Testis (tissue), 2 donors: ENCODE measurements at regions not wholly inside any gene's neighbourhood (a gene's known extent, or its start where the extent isn't known, plus 50 kb on each side); places are given as distances from the start of the nearest gene placed in this dataset.

Experiments
- DNase-seq: peaks from one replicate; pipeline ENCODE4 v3.0.0-alpha.2; 2019
- H3K27ac ChIP-seq, 2 donors: fragments of 200-600 bp; sonication (generic); one replicate each; pipeline ENCODE4 v1.5.1; 2019
- H3K27me3 ChIP-seq: fragments of 200-600 bp; sonication (generic); one replicate; pipeline ENCODE4 v1.5.1; 2019
- H3K36me3 ChIP-seq: fragments of 200-600 bp; sonication (generic); one replicate; pipeline ENCODE4 v1.5.1; 2017; ENCODE audit warnings: low read depth; ENCODE audit errors: missing control alignments
- H3K4me1 ChIP-seq: fragments of 200-600 bp; sonication (generic); one replicate; pipeline ENCODE4 v1.5.1; 2019
- H3K4me3 ChIP-seq, 2 donors: fragments of 200-600 bp; sonication (generic); one replicate each; pipeline ENCODE4 v1.5.1; 2017 to 2019
- H3K9me3 ChIP-seq: fragments of 200-600 bp; sonication (generic); one replicate; pipeline ENCODE4 v1.5.1; 2017
- CTCF ChIP-seq, 3 experiments: fragments of 450-650 bp in 2 of 3; fragments of 200-600 bp in 1 of 3; sonication (generic) in 1 of 3; IDR thresholded peaks; one replicate each; pipeline ENCODE4 v1.5.1; 2016 to 2019; ENCODE audit warnings: antibody characterized with exemption in 3 of 3, mild to moderate bottlenecking in 2 of 3, moderate library complexity in 1 of 3
- POLR2A ChIP-seq: fragments of 450-650 bp; IDR thresholded peaks from one replicate; pipeline ENCODE4 v1.6.1; 2017; ENCODE audit warnings: antibody characterized with exemption, mild to moderate bottlenecking, moderate library complexity
- WGBS, 2 donors: methylation state at CpG; one replicate each; pipeline ENCODE4 v1.1.5; 2018; 5-methylcytosine and 5-hydroxymethylcytosine counted together
- intact Hi-C: fragments of 100-400 bp; cut with DNase I; formaldehyde crosslinking; loops from one replicate; pipeline ENCODE4 v1.15.1; 2023; ENCODE audit warnings: low total_unique reads

GRCh38 chr5:67390935-67391334 is 194.3 kb upstream of the CD180 start:
- TF ChIP-seq POLR2A, result no peak
- Histone ChIP-seq H3K9me3 (no peaks in the 10 kb centered on the region), H3K4me3 (no peak overlapping the region), H3K27me3 (no peaks in the 10 kb centered on the region), H3K27ac (no peak overlapping the region), H3K4me1 (peaks cover 3% of the 10 kb centered on the region), H3K36me3 (no peaks in the 10 kb centered on the region)
- intact Hi-C loops, result no loop called here
- 83 to 88% methylated on average over 1 of the region's 1 CpG for whole genome bisulfite sequencing, 2 donors
- DNase-seq, result no peak

GRCh38 chr5:67383451-67383850 is 186.9 kb upstream of the CD180 start:
- TF ChIP-seq CTCF (IDR thresholded peaks at IDR 0.05) (no peak), POLR2A (no peak)
- intact Hi-C loops, result no loop called here
- no peaks in the 10 kb centered on the region for H3K9me3 ChIP-seq

GRCh38 chr5:67381236-67381880 is 184.8 kb upstream of the CD180 start:
- no peak for TF ChIP-seq CTCF (IDR thresholded peaks at IDR 0.05)
- no peak for TF ChIP-seq POLR2A
- H3K9me3 ChIP-seq, result no peaks in the 10 kb centered on the region
- H3K27ac ChIP-seq, result no peak overlapping the region
- intact Hi-C loops, result no loop called here
- 63% methylated on average over 2 of the region's 2 CpGs for WGBS, 2 donors
- no peaks in the 10 kb centered on the region for H3K36me3 ChIP-seq
- no peak overlapping the region for H3K4me3 ChIP-seq
- no peak for DNase-seq
- H3K4me1 ChIP-seq, result no peaks in the 10 kb centered on the region
- no peaks in the 10 kb centered on the region for H3K27me3 ChIP-seq

More at GRCh38 chr5:67383451-67383850, 186.9 kb upstream of the CD180 start:
- Histone ChIP-seq H3K27me3 (no peaks in the 10 kb centered on the region), H3K27ac (no peak overlapping the region), H3K4me3 (no peak overlapping the region), H3K36me3 (no peaks in the 10 kb centered on the region), H3K4me1 (peaks cover 3% of the 10 kb centered on the region)
- DNase-seq, result no peak

GRCh38 chr5:67380431-67380830 is 183.8 kb upstream of the CD180 start:
- Histone ChIP-seq H3K9me3 (no peaks in the 10 kb centered on the region), H3K27me3 (no peaks in the 10 kb centered on the region), H3K27ac (no peak overlapping the region), H3K36me3 (no peaks in the 10 kb centered on the region), H3K4me3 (no peak overlapping the region), H3K4me1 (no peaks in the 10 kb centered on the region)
- intact Hi-C loops, result no loop called here
- DNase-seq, result no peak
- no peak for TF ChIP-seq CTCF (IDR thresholded peaks at IDR 0.05)
- TF ChIP-seq POLR2A, result no peak
- WGBS, 2 donors, result 95% methylated on average over 1 of the region's 1 CpG

GRCh38 chr5:67379753-67380152 is 183.2 kb upstream of the CD180 start:
- no peak for DNase-seq
- Histone ChIP-seq H3K36me3 (no peaks in the 10 kb centered on the region), H3K27ac (no peak overlapping the region), H3K9me3 (no peaks in the 10 kb centered on the region), H3K27me3 (no peaks in the 10 kb centered on the region), H3K4me3 (no peak overlapping the region), H3K4me1 (no peaks in the 10 kb centered on the region)
- 96 to 100% methylated on average over 2 of the region's 2 CpGs for WGBS, 2 donors
- intact Hi-C loops, result no loop called here
- TF ChIP-seq POLR2A (no peak), CTCF (IDR thresholded peaks at IDR 0.05) (no peak)
